IMR-90 (cell line): ENCODE measurements at regions not wholly inside any gene's neighbourhood (a gene's known extent, or its start where the extent isn't known, plus 50 kb on each side); places are given as distances from the start of the nearest gene placed in this dataset.
A peak's percentile ranks its signal among the peaks of the same experiment; 100 is the strongest.

Source experiments
- ATAC-seq: fragments of 200-7000 bp; cut with Tn5 transposase; 2 replicates; pipeline ENCODE4 v1.9.1; 2020; ENCODE audit warnings: low read depth, mild to moderate bottlenecking, moderate library complexity
- BruUV-seq: library from RNA; stranded (reverse); fragments of 400-500 nt; replicated peaks from 2 replicates; lab custom pipeline; 2021; lab: Mats Ljungman, UMichigan
- CTCF ChIA-PET: fragments of 300-600 bp; formaldehyde crosslinking; extraction: SDS; loops from one replicate; lab custom pipeline; 2021; ENCODE audit warnings: antibody characterized with exemption; lab: Yijun Ruan, JAX
- POLR2A ChIA-PET: fragments of 300-600 bp; sonication (Branson Sonifier 250); formaldehyde crosslinking; loops from one replicate; lab custom pipeline; 2022; ENCODE audit warnings: antibody characterized with exemption; ENCODE audit not compliant: unreplicated experiment; lab: Charles Lee
- DNase-seq: peaks from one replicate; pipeline ENCODE4 v3.0.0; 2013
- H2AFZ ChIP-seq: replicated peaks from 2 replicates; pipeline ENCODE3; 2013; ENCODE audit warnings: low read length, mild to moderate bottlenecking; ENCODE audit not compliant: poor library complexity
- H2AK5ac ChIP-seq: 2 replicates; pipeline ENCODE4 v1.6.1; 2013; ENCODE audit warnings: low read depth, low read length, inconsistent platforms
- H2AK9ac ChIP-seq: replicated peaks from 2 replicates; pipeline ENCODE3; 2013; ENCODE audit warnings: mild to moderate bottlenecking, low read depth, low read length, moderate library complexity; ENCODE audit not compliant: poor library complexity
- H2BK120ac ChIP-seq: 2 replicates; pipeline ENCODE4 v1.6.1; 2013; ENCODE audit warnings: low read depth, low read length, inconsistent platforms
- H2BK15ac ChIP-seq: 3 replicates; pipeline ENCODE4 v1.6.1; 2013; ENCODE audit warnings: low read depth, low read length, inconsistent platforms
- H2BK20ac ChIP-seq: 2 replicates; pipeline ENCODE4 v1.6.1; 2013; ENCODE audit warnings: low read depth, mild to moderate bottlenecking, inconsistent platforms, low read length, moderate library complexity
- H2BK5ac ChIP-seq: 2 replicates; pipeline ENCODE4 v1.6.1; 2013; ENCODE audit warnings: mild to moderate bottlenecking, low read depth, low read length, inconsistent platforms; ENCODE audit not compliant: poor library complexity, severe bottlenecking
- H3K14ac ChIP-seq: replicated peaks from 2 replicates; pipeline ENCODE4 v1.6.1; 2013; ENCODE audit warnings: low read depth, low read length, inconsistent platforms
- H3K18ac ChIP-seq: 2 replicates; pipeline ENCODE4 v1.6.1; 2013; ENCODE audit warnings: low read depth, low read length, control low read depth
- H3K23ac ChIP-seq: 2 replicates; pipeline ENCODE4 v1.6.1; 2013; ENCODE audit warnings: low read depth, low read length, inconsistent platforms
- H3K27ac ChIP-seq: 2 replicates; pipeline ENCODE4 v1.5.1; 2013; ENCODE audit warnings: mild to moderate bottlenecking, control low read depth, low read length; ENCODE audit not compliant: insufficient read depth
- H3K27me3 ChIP-seq: 2 replicates; pipeline ENCODE4 v1.6.1; 2013; ENCODE audit warnings: low read length; ENCODE audit not compliant: control insufficient read depth, insufficient read depth
- H3K36me3 ChIP-seq: 2 replicates; pipeline ENCODE4 v1.6.1; 2013; ENCODE audit warnings: low read length, mixed read lengths; ENCODE audit not compliant: control insufficient read depth, insufficient read depth
- H3K4ac ChIP-seq: 2 replicates; pipeline ENCODE4 v1.6.1; 2013; ENCODE audit warnings: low read depth, low read length, inconsistent platforms
- H3K4me1 ChIP-seq: 2 replicates; pipeline ENCODE4 v1.6.1; 2013; ENCODE audit warnings: low read length, mixed read lengths; ENCODE audit not compliant: control insufficient read depth, insufficient read depth
- H3K4me2 ChIP-seq: 2 replicates; pipeline ENCODE4 v1.6.1; 2013; ENCODE audit warnings: low read depth, mild to moderate bottlenecking, control low read depth, low read length, moderate library complexity
- H3K4me3 ChIP-seq: 2 replicates; pipeline ENCODE4 v1.5.1; 2013; ENCODE audit warnings: low read depth, mild to moderate bottlenecking, control low read depth, low read length, moderate library complexity; ENCODE audit not compliant: insufficient read depth
- H3K56ac ChIP-seq: 2 replicates; pipeline ENCODE4 v1.6.1; 2013; ENCODE audit warnings: low read length, inconsistent platforms; ENCODE audit not compliant: insufficient read depth; ENCODE audit errors: extremely low read depth
- H3K79me1 ChIP-seq, 2 experiments: 2 replicates each; pipeline ENCODE4 v1.6.1; 2013; ENCODE audit warnings: low read length in 2 of 2, inconsistent platforms in 1 of 2, low read depth in 1 of 2
- H3K9ac ChIP-seq: 2 replicates; pipeline ENCODE4 v1.6.1; 2013; ENCODE audit warnings: low read depth, low read length, control low read depth
- H3K9me1 ChIP-seq: 2 replicates; pipeline ENCODE4 v1.6.1; 2013; ENCODE audit warnings: low read length, inconsistent platforms; ENCODE audit not compliant: insufficient read depth
- H3K9me3 ChIP-seq: 2 replicates; pipeline ENCODE4 v1.6.1; 2013; ENCODE audit warnings: low read length; ENCODE audit not compliant: control insufficient read depth, insufficient read depth
- H4K20me1 ChIP-seq: 2 replicates; pipeline ENCODE4 v1.6.1; 2013; ENCODE audit warnings: low read length, inconsistent platforms; ENCODE audit not compliant: insufficient read depth
- H4K5ac ChIP-seq: 2 replicates; pipeline ENCODE4 v1.6.1; 2013; ENCODE audit warnings: mild to moderate bottlenecking, low read depth, low read length, control low read depth
- H4K8ac ChIP-seq, 2 experiments: 2 replicates each; pipeline ENCODE4 v1.6.1; 2013; ENCODE audit warnings: low read depth in 2 of 2, low read length in 2 of 2, control low read depth in 1 of 2, inconsistent platforms in 1 of 2
- H4K91ac ChIP-seq: 2 replicates; pipeline ENCODE4 v1.6.1; 2013; ENCODE audit warnings: low read depth, low read length, inconsistent platforms; ENCODE audit not compliant: insufficient read depth
- CHD1 ChIP-seq: IDR thresholded peaks from 2 replicates; pipeline ENCODE4 v1.6.1; 2012; ENCODE audit warnings: low read depth, low read length, improper control_type of control experiment
- CTCF ChIP-seq: conservative IDR thresholded peaks from 2 replicates; pipeline ENCODE4 v1.5.1; 2012; ENCODE audit warnings: mild to moderate bottlenecking, low read depth, low read length, improper control_type of control experiment
- ELK1 ChIP-seq: fragments of 150-350 bp; IDR thresholded peaks from 2 replicates; pipeline ENCODE4 v1.6.1; 2016; ENCODE audit warnings: low read depth, mild to moderate bottlenecking, low read length, moderate library complexity, borderline replicate concordance
- FOS ChIP-seq: fragments of 150-350 bp; IDR thresholded peaks from 2 replicates; pipeline ENCODE4 v1.6.1; 2016; ENCODE audit warnings: low read depth, low read length
- MXI1 ChIP-seq: IDR thresholded peaks from 2 replicates; pipeline ENCODE4 v1.6.1; 2012; ENCODE audit warnings: low read depth, mild to moderate bottlenecking, low read length, moderate library complexity, borderline replicate concordance
- POLR2A ChIP-seq: IDR thresholded peaks from 2 replicates; pipeline ENCODE4 v1.6.1; 2012; ENCODE audit warnings: mild to moderate bottlenecking, low read depth, low read length
- RCOR1 ChIP-seq: IDR thresholded peaks from 2 replicates; pipeline ENCODE4 v1.6.1; 2012; ENCODE audit warnings: mild to moderate bottlenecking, low read length, improper control_type of control experiment; ENCODE audit not compliant: insufficient replicate concordance
- WGBS, 2 experiments: methylation state at CpG; one replicate each; pipeline versions ENCODE4 v1.1.5 to v1.1.7; 2013; ENCODE audit warnings: missing lambda C conversion rate in 2 of 2; ENCODE audit not compliant: insufficient read length in 1 of 2; ENCODE audit errors: extremely low coverage in 2 of 2; 5-methylcytosine and 5-hydroxymethylcytosine counted together
- dilution Hi-C: fragments of 300-500 bp; cut with HindIII; formaldehyde crosslinking; loops from one replicate; pipeline ENCODE4 v1.14.3; 2018; ENCODE audit warnings: low sequenced_read_pairs; ENCODE audit not compliant: unreplicated experiment
- in situ Hi-C: fragments of 300-500 bp; cut with MboI; formaldehyde crosslinking; loops from 3 replicates; pipeline ENCODE4 v1.14.3; 2019; ENCODE audit warnings: low sequenced_read_pairs, inconsistent platforms, mixed read lengths
- intact Hi-C: fragments of 100-400 bp; cut with micrococcal nuclease; formaldehyde crosslinking; loops from 2 replicates; pipeline ENCODE4 v1.10.0; 2022

GRCh38 chr3:193870376-193871219 is 265.4 kb upstream of the HES1 start:
- H4K5ac ChIP-seq, result peak overlapping the region; percentile 45
- in situ Hi-C loops, result no loop called here
- peak overlapping the region; percentile 66 for H3K18ac ChIP-seq
- peaks cover 2% of the 10 kb centered on the region; the same call in 1 of the 2 replicates for H3K27me3 ChIP-seq
- no peak overlapping the region for H3K56ac ChIP-seq
- no peak for ATAC-seq
- peak overlapping the region; percentile 36 to 41 for H4K8ac ChIP-seq
- no peaks in the 10 kb centered on the region for H3K36me3 ChIP-seq
- no TSS peak for BruUV-seq
- H3K4me3 ChIP-seq, result no peak overlapping the region
- H3K23ac ChIP-seq, result peak overlapping the region; percentile 57; the same call in 1 of the 2 replicates
- peak overlapping the region; percentile 91 for H2AFZ ChIP-seq
- CTCF ChIA-PET, result interaction anchor here (0.6 to 1.1 kb wide), 2 partner anchors 11 to 68 kb away, joined by 3 to 4 read pairs; no protein-coding TSS in a partner anchor
- peak overlapping the region; percentile 90 for H2BK120ac ChIP-seq
- no peaks in the 10 kb centered on the region for H3K79me1 ChIP-seq
- H3K4ac ChIP-seq, result peak overlapping the region; percentile 89
- H2AK9ac ChIP-seq, result peak overlapping the region; percentile 70
- H4K91ac ChIP-seq, result peak overlapping the region; percentile 87
- peak overlapping the region; percentile 52 for H2BK5ac ChIP-seq
- POLR2A ChIA-PET, result no interaction called here
- no peaks in the 10 kb centered on the region for H3K9me3 ChIP-seq
- 85% methylated on average over 11 of the region's 18 CpGs; no CpG with 5 or more reads in 1 of the 2 experiments for WGBS, 2 experiments
- H3K9me1 ChIP-seq, result peaks cover 25% of the 10 kb centered on the region
- H2BK20ac ChIP-seq, result peak overlapping the region; percentile 98
- H3K4me1 ChIP-seq, result peaks cover 25% of the 10 kb centered on the region
- DNase-seq, result peak; percentile 12
- H4K20me1 ChIP-seq, result peaks cover 5% of the 10 kb centered on the region; the same call in 1 of the 2 replicates
- H3K4me2 ChIP-seq, result no peak overlapping the region
- H3K14ac ChIP-seq, result peak overlapping the region; percentile 90
- TF ChIP-seq CHD1, result no peak
- no peak for TF ChIP-seq CTCF
- TF ChIP-seq MXI1, result no peak
- TF ChIP-seq ELK1, result no peak
- no peak for TF ChIP-seq POLR2A
- TF ChIP-seq FOS, result no peak
- no peak for TF ChIP-seq RCOR1
- H3K9ac ChIP-seq, result no peak overlapping the region
- dilution Hi-C loops, result no loop called here
- H2AK5ac ChIP-seq, result peak overlapping the region; percentile 95
- H2BK15ac ChIP-seq, result peak overlapping the region; percentile 99; the same call in 2 of the 3 replicates
- intact Hi-C loops, result no loop called here
- no peak overlapping the region; the same call in 1 of the 2 replicates for H3K27ac ChIP-seq
